Endothelial cell of umbilical vein (primary cell): ENCODE measurements at regions not wholly inside any gene's neighbourhood (a gene's known extent, or its start where the extent isn't known, plus 50 kb on each side); places are given as distances from the start of the nearest gene placed in this dataset.
"Not testable (repeated sequence)": the region's sequence is repeated elsewhere in the genome, so short reads cannot be mapped to it uniquely, and the experiment has no call there.

Source experiments
- BruUV-seq: library from RNA; stranded (reverse); fragments of 400-500 nt; replicated peaks from 2 replicates; lab custom pipeline; 2021; lab: Mats Ljungman, UMichigan
- CTCF ChIA-PET: fragments of 300-600, 350-600 bp; sonication (Branson Sonifier 250); formaldehyde crosslinking; loops from one replicate; lab custom pipeline; 2021; ENCODE audit warnings: antibody characterized with exemption, inconsistent platforms; lab: Charles Lee
- POLR2A ChIA-PET: fragments of 300-600, 350-600 bp; sonication (Branson Sonifier 250); formaldehyde crosslinking; loops from one replicate; lab custom pipeline; 2021; ENCODE audit warnings: antibody characterized with exemption, inconsistent platforms; lab: Charles Lee
- DNase-seq: peaks from one replicate; pipeline ENCODE4 v3.0.0-alpha.2; 2011; ENCODE audit warnings: low read depth, low spot score
- FAIRE-seq: peaks from 2 replicates; lab custom pipeline; 2011; peaks lifted over from hg19 to GRCh38; lab: Jason Lieb, UNC
- H2AFZ ChIP-seq: 2 replicates; pipeline ENCODE4 v1.6.0; 2012; ENCODE audit warnings: low read depth, low read length, control low read depth, inconsistent platforms
- H3K27ac ChIP-seq: 2 replicates; pipeline ENCODE4 v1.5.1; 2011; ENCODE audit warnings: low read depth, mild to moderate bottlenecking, control low read depth, low read length, moderate library complexity; ENCODE audit not compliant: insufficient read depth
- H3K27me3 ChIP-seq, 2 experiments: 2 replicates each; pipeline versions ENCODE4 v1.6.0 to v1.6.1; 2011; ENCODE audit warnings: low read length in 2 of 2, mixed read lengths in 1 of 2; ENCODE audit not compliant: control insufficient read depth in 2 of 2, insufficient read depth in 2 of 2
- H3K36me3 ChIP-seq, 2 experiments: 2 replicates in 1 of 2; 3 replicates in 1 of 2; pipeline ENCODE4 v1.5.1; 2011; ENCODE audit warnings: low read length in 2 of 2, mild to moderate bottlenecking in 1 of 2, moderate library complexity in 1 of 2; ENCODE audit not compliant: control insufficient read depth in 2 of 2, insufficient read depth in 2 of 2; ENCODE audit errors: extremely low read depth in 1 of 2
- H3K4me1 ChIP-seq: 3 replicates; pipeline ENCODE4 v1.5.1; 2011; ENCODE audit warnings: mild to moderate bottlenecking, low read length; ENCODE audit not compliant: control insufficient read depth, insufficient read depth; ENCODE audit errors: extremely low read depth
- H3K4me2 ChIP-seq: 2 replicates; pipeline ENCODE4 v1.6.1; 2011; ENCODE audit warnings: low read length, control low read depth, mixed read lengths; ENCODE audit not compliant: insufficient read depth
- H3K4me3 ChIP-seq, 3 experiments: fragments of 200-600 bp in 1 of 3; sonication (generic), shearing (Covaris generic) in 1 of 3; replicated peaks in 1 of 3; 2 replicates each; pipeline ENCODE4 v1.5.1; 2011 to 2016; ENCODE audit warnings: control low read depth in 3 of 3, low read length in 3 of 3, mild to moderate bottlenecking in 2 of 3, inconsistent platforms in 1 of 3, low read depth in 1 of 3, moderate library complexity in 1 of 3; ENCODE audit not compliant: insufficient read depth in 1 of 3
- H3K79me2 ChIP-seq: 2 replicates; pipeline ENCODE4 v1.6.0; 2012; ENCODE audit warnings: low read length, inconsistent platforms; ENCODE audit not compliant: control insufficient read depth, insufficient read depth
- H3K9ac ChIP-seq: replicated peaks from 2 replicates; pipeline ENCODE3; 2011; ENCODE audit warnings: low read length, control low read depth; ENCODE audit not compliant: insufficient read depth; ENCODE audit errors: extremely low read depth
- H3K9me1 ChIP-seq: replicated peaks from 3 replicates; pipeline ENCODE4 v1.6.0; 2011; ENCODE audit warnings: mild to moderate bottlenecking, low read length; ENCODE audit not compliant: control insufficient read depth, insufficient read depth; ENCODE audit errors: extremely low read depth
- H3K9me3 ChIP-seq: replicated peaks from 2 replicates; pipeline ENCODE4 v1.5.1; 2012; ENCODE audit warnings: low read length, inconsistent platforms; ENCODE audit not compliant: control insufficient read depth, insufficient read depth
- H4K20me1 ChIP-seq: replicated peaks from 2 replicates; pipeline ENCODE3; 2011; ENCODE audit warnings: mild to moderate bottlenecking, low read length; ENCODE audit not compliant: control insufficient read depth, insufficient read depth; ENCODE audit errors: extremely low read depth
- CTCF ChIP-seq, 2 donors: IDR thresholded peaks; 1 replicate in 1 of 2; 2 replicates in 1 of 2; pipeline ENCODE4 v1.5.1; 2011; ENCODE audit warnings: low read length in 2 of 2, mild to moderate bottlenecking in 2 of 2, moderate library complexity in 2 of 2, control low read depth in 1 of 2, inconsistent platforms in 1 of 2, low read depth in 1 of 2; ENCODE audit not compliant: insufficient read depth in 1 of 2; ENCODE audit errors: extremely low read depth in 1 of 2
- FOS ChIP-seq: IDR thresholded peaks from 2 replicates; pipeline ENCODE4 v1.6.1; 2011; ENCODE audit warnings: mild to moderate bottlenecking, low read length, moderate library complexity, borderline replicate concordance; ENCODE audit not compliant: insufficient read depth
- GATA2 ChIP-seq: IDR thresholded peaks from 2 replicates; pipeline ENCODE4 v1.7.0; 2011; ENCODE audit warnings: low read depth, mild to moderate bottlenecking, moderate library complexity, mixed read lengths, low read length; ENCODE audit not compliant: insufficient read length, insufficient read depth
- MYC ChIP-seq: IDR thresholded peaks from one replicate; pipeline ENCODE4 v1.6.1; 2011; ENCODE audit warnings: mild to moderate bottlenecking, low read depth, low read length
- POLR2A ChIP-seq: IDR thresholded peaks from 2 replicates; pipeline ENCODE4 v1.6.1; 2012; ENCODE audit warnings: low read depth, mild to moderate bottlenecking, control low read depth, low read length
- POLR2AphosphoS5 ChIP-seq: IDR thresholded peaks from 2 replicates; pipeline ENCODE4 v1.6.1; 2012; ENCODE audit warnings: low read depth, mild to moderate bottlenecking, control low read depth, low read length, moderate library complexity; ENCODE audit not compliant: insufficient read depth
- dilution Hi-C: fragments of 300-500 bp; cut with MboI; formaldehyde crosslinking; loops from one replicate; pipeline ENCODE4 v1.15.0; 2019; ENCODE audit warnings: low sequenced_read_pairs; ENCODE audit not compliant: extremely low pct_ligation_motif_present
- intact Hi-C: fragments of 100-400 bp; cut with micrococcal nuclease; formaldehyde crosslinking; loops from one replicate; pipeline ENCODE4 v1.10.0; 2022

- BruUV-seq = no TSS peak
- POLR2A ChIA-PET = no interaction called here
- no peak for DNase-seq
- no peak overlapping the region for H2AFZ ChIP-seq
- TF ChIP-seq MYC (no peak), GATA2 (no peak), POLR2A (no peak), POLR2AphosphoS5 (no peak), FOS (no peak), CTCF (IDR thresholded peaks at IDR 0.05; ENCODE audit: extremely low read depth in 1 of 2, insufficient read depth in 1 of 2, low read depth in 1 of 2, low read length in 2 of 2) (no peak)
- no peak overlapping the region for H3K4me2 ChIP-seq
- peaks cover 0 to 3% of the 10 kb centered on the region in 2 experiments for H3K27me3 ChIP-seq
- no peaks in the 10 kb centered on the region for H3K9me1 ChIP-seq
- CTCF ChIA-PET = interaction anchor here (1.6 to 2.0 kb wide), 2 partner anchors 10 to 297 kb away, joined by 4 to 6 read pairs; no protein-coding TSS in a partner anchor
- H3K4me1 ChIP-seq = no peaks in the 10 kb centered on the region
- no peaks in the 10 kb centered on the region for H3K36me3 ChIP-seq
- intact Hi-C loops = no loop called here
- H3K9me3 ChIP-seq = no peaks in the 10 kb centered on the region
- no peak overlapping the region for H3K9ac ChIP-seq
- FAIRE-seq = no peak
- no peak overlapping the region for H3K4me3 ChIP-seq
- H3K79me2 ChIP-seq = no peaks in the 10 kb centered on the region
- H4K20me1 ChIP-seq = no peaks in the 10 kb centered on the region
- dilution Hi-C loops = no loop called here
- no peak overlapping the region for H3K27ac ChIP-seq
These were observed 55.3 kb upstream of the ATP1B1 start for GRCh38 chr1:169051171-169051570.

- BruUV-seq, H2AFZ ChIP-seq, H3K9ac ChIP-seq, H3K9me3 ChIP-seq, H3K9me1 ChIP-seq, H3K36me3 ChIP-seq, H4K20me1 ChIP-seq, dilution Hi-C loops, POLR2A ChIA-PET, intact Hi-C loops, H3K79me2 ChIP-seq, H3K4me3 ChIP-seq, DNase-seq, H3K4me2 ChIP-seq, H3K27ac ChIP-seq, H3K4me1 ChIP-seq, FAIRE-seq, H3K27me3 ChIP-seq: not testable (repeated sequence)
- CTCF ChIA-PET = interaction anchor here (1.6 kb wide), 1 partner anchor 296 kb away, joined by 4 read pairs; no protein-coding TSS in a partner anchor
These were observed 54.3 kb upstream of the ATP1B1 start for GRCh38 chr1:169052171-169052570.
